CD8-positive, alpha-beta memory T cell (primary cell): ENCODE measurements at regions not wholly inside any gene's neighbourhood (a gene's known extent, or its start where the extent isn't known, plus 50 kb on each side); places are given as distances from the start of the nearest gene placed in this dataset.

Experiments
- CTCF ChIA-PET: fragments of 350-600 bp; sonication (Branson Sonifier 250); formaldehyde crosslinking; loops from one replicate; lab custom pipeline; 2021; ENCODE audit warnings: antibody characterized with exemption; lab: Charles Lee
- POLR2A ChIA-PET: fragments of 350-600 bp; sonication (Branson Sonifier 250); formaldehyde crosslinking; loops from one replicate; lab custom pipeline; 2021; ENCODE audit warnings: antibody characterized with exemption; lab: Charles Lee
- DNase-seq, 5 donors: peaks; one replicate each; pipeline versions ENCODE4 v3.0.0 to v3.0.0-alpha.2; 2020 to 2022; ENCODE audit warnings: mixed read lengths in 1 of 5
- H3K27ac ChIP-seq: one replicate; pipeline ENCODE4 v1.7.0; 2013; ENCODE audit warnings: low read depth, mild to moderate bottlenecking, low read length, moderate library complexity
- H3K27me3 ChIP-seq: 2 replicates; pipeline ENCODE4 v1.7.0; 2013; ENCODE audit warnings: low read length, mild to moderate bottlenecking; ENCODE audit not compliant: insufficient read depth, poor library complexity, severe bottlenecking
- H3K36me3 ChIP-seq: 2 replicates; pipeline ENCODE4 v1.7.0; 2013; ENCODE audit warnings: mild to moderate bottlenecking, low read length, moderate library complexity; ENCODE audit not compliant: insufficient read depth
- H3K4me1 ChIP-seq: 2 replicates; pipeline ENCODE4 v1.7.0; 2013; ENCODE audit warnings: mild to moderate bottlenecking, low read length, moderate library complexity; ENCODE audit not compliant: insufficient read depth
- H3K4me3 ChIP-seq: 2 replicates; pipeline ENCODE4 v1.7.0; 2013; ENCODE audit warnings: mild to moderate bottlenecking, low read length
- H3K9me3 ChIP-seq: 2 replicates; pipeline ENCODE4 v1.7.0; 2013; ENCODE audit warnings: mild to moderate bottlenecking, low read length
- H3K27ac Mint-ChIP-seq, 8 donors: one replicate each; pipeline ENCODE4 v1.8.0; 2020 to 2021; ENCODE audit warnings: mixed read lengths in 8 of 8, mild to moderate bottlenecking in 6 of 8, inconsistent platforms in 3 of 8, moderate library complexity in 3 of 8
- H3K27me3 Mint-ChIP-seq, 2 donors: one replicate each; pipeline ENCODE4 v1.8.0; 2020 to 2021; ENCODE audit warnings: mixed read lengths in 2 of 2, mild to moderate bottlenecking in 1 of 2, moderate library complexity in 1 of 2
- H3K36me3 Mint-ChIP-seq, 3 donors: one replicate each; pipeline ENCODE4 v1.8.0; 2020 to 2021; ENCODE audit warnings: mixed read lengths in 3 of 3, inconsistent platforms in 1 of 3, mild to moderate bottlenecking in 1 of 3
- H3K4me1 Mint-ChIP-seq, 3 donors: one replicate each; pipeline ENCODE4 v1.8.0; 2020 to 2021; ENCODE audit warnings: mixed read lengths in 3 of 3, inconsistent platforms in 1 of 3, mild to moderate bottlenecking in 1 of 3
- H3K4me3 Mint-ChIP-seq, 7 donors: one replicate each; pipeline ENCODE4 v1.8.0; 2020 to 2021; ENCODE audit warnings: mixed read lengths in 7 of 7, mild to moderate bottlenecking in 6 of 7, moderate library complexity in 4 of 7, inconsistent platforms in 2 of 7
- H3K9me3 Mint-ChIP-seq, 5 donors: one replicate each; pipeline ENCODE4 v1.8.0; 2020 to 2022; ENCODE audit warnings: mixed read lengths in 5 of 5, mild to moderate bottlenecking in 3 of 5, moderate library complexity in 2 of 5, inconsistent platforms in 1 of 5

GRCh38 chr10:94137747-94138146 lies 144.0 kb downstream of the PLCE1 start:
- H3K36me3 ChIP-seq, result no peaks in the 10 kb centered on the region
- no peaks in the 10 kb centered on the region for H3K4me1 ChIP-seq
- Mint-ChIP-seq H3K4me3 (no peak overlapping the region), H3K36me3 (no peaks in the 10 kb centered on the region), H3K27me3 (peaks cover 0 to 7% of the 10 kb centered on the region in 2 donors), H3K9me3 (peaks cover 0 to 2% (median 0%) of the 10 kb centered on the region in 5 donors), H3K27ac (no peak overlapping the region), H3K4me1 (no peaks in the 10 kb centered on the region)
- no peak overlapping the region for H3K27ac ChIP-seq
- H3K4me3 ChIP-seq, result no peak overlapping the region
- no peaks in the 10 kb centered on the region for H3K27me3 ChIP-seq
- POLR2A ChIA-PET, result no interaction called here
- CTCF ChIA-PET, result no interaction called here
- no peak for DNase-seq
- H3K9me3 ChIP-seq, result no peaks in the 10 kb centered on the region

GRCh38 chr10:94138391-94138790 lies 144.7 kb downstream of the PLCE1 start:
- Histone ChIP-seq H3K36me3 (no peaks in the 10 kb centered on the region), H3K27me3 (no peaks in the 10 kb centered on the region), H3K27ac (no peak overlapping the region), H3K9me3 (no peaks in the 10 kb centered on the region), H3K4me1 (no peaks in the 10 kb centered on the region), H3K4me3 (no peak overlapping the region)
- no peaks in the 10 kb centered on the region for H3K36me3 Mint-ChIP-seq
- H3K9me3 Mint-ChIP-seq, result peaks cover 0 to 2% (median 0%) of the 10 kb centered on the region in 5 donors
- no peak for DNase-seq
- POLR2A ChIA-PET, result no interaction called here
- CTCF ChIA-PET, result no interaction called here
- H3K27me3 Mint-ChIP-seq, result peaks cover 0 to 7% of the 10 kb centered on the region in 2 donors
- H3K27ac Mint-ChIP-seq, result no peak overlapping the region
- H3K4me3 Mint-ChIP-seq, result no peak overlapping the region
- H3K4me1 Mint-ChIP-seq, result no peaks in the 10 kb centered on the region

GRCh38 chr10:94143261-94143660 lies 149.5 kb downstream of the PLCE1 start:
- H3K27me3 Mint-ChIP-seq, result peaks cover 0 to 2% of the 10 kb centered on the region in 2 donors
- no peak overlapping the region for H3K27ac Mint-ChIP-seq
- Histone ChIP-seq H3K27me3 (no peaks in the 10 kb centered on the region), H3K4me3 (no peak overlapping the region), H3K27ac (no peak overlapping the region), H3K4me1 (no peaks in the 10 kb centered on the region), H3K9me3 (no peaks in the 10 kb centered on the region), H3K36me3 (no peaks in the 10 kb centered on the region)
- H3K4me3 Mint-ChIP-seq, result no peak overlapping the region
- no peak for DNase-seq
- ChIA-PET POLR2A (no interaction called here), CTCF (no interaction called here)
- H3K36me3 Mint-ChIP-seq, result no peaks in the 10 kb centered on the region
- H3K9me3 Mint-ChIP-seq, result peaks cover 0 to 2% (median 0%) of the 10 kb centered on the region in 5 donors
- H3K4me1 Mint-ChIP-seq, result no peaks in the 10 kb centered on the region

- Mint-ChIP-seq H3K4me3 (no peak overlapping the region), H3K27ac (no peak overlapping the region), H3K27me3 (peaks cover 0 to 4% of the 10 kb centered on the region in 2 donors), H3K9me3 (no peaks in the 10 kb centered on the region), H3K4me1 (no peaks in the 10 kb centered on the region), H3K36me3 (no peaks in the 10 kb centered on the region)
- H3K27ac ChIP-seq, result no peak overlapping the region
- POLR2A ChIA-PET, result no interaction called here
- no peak overlapping the region for H3K4me3 ChIP-seq
- no peak for DNase-seq
- no peaks in the 10 kb centered on the region for H3K4me1 ChIP-seq
- no peaks in the 10 kb centered on the region for H3K27me3 ChIP-seq
- H3K9me3 ChIP-seq, result no peaks in the 10 kb centered on the region
- no peaks in the 10 kb centered on the region for H3K36me3 ChIP-seq
- CTCF ChIA-PET, result no interaction called here
Measured at GRCh38 chr10:94146313-94146712, 152.6 kb downstream of the PLCE1 start.

- Histone ChIP-seq H3K4me1 (no peaks in the 10 kb centered on the region), H3K27me3 (no peaks in the 10 kb centered on the region), H3K4me3 (no peak overlapping the region), H3K27ac (no peak overlapping the region), H3K36me3 (no peaks in the 10 kb centered on the region), H3K9me3 (no peaks in the 10 kb centered on the region)
- Mint-ChIP-seq H3K36me3 (no peaks in the 10 kb centered on the region), H3K27ac (no peak overlapping the region), H3K9me3 (no peaks in the 10 kb centered on the region), H3K4me1 (no peaks in the 10 kb centered on the region), H3K27me3 (peaks cover 0 to 4% of the 10 kb centered on the region in 2 donors), H3K4me3 (no peak overlapping the region)
- POLR2A ChIA-PET, result no interaction called here
- CTCF ChIA-PET, result no interaction called here
- no peak for DNase-seq
Measured at GRCh38 chr10:94146746-94147145, 153.0 kb downstream of the PLCE1 start.

GRCh38 chr10:94149702-94150101 lies 156.0 kb downstream of the PLCE1 start:
- Mint-ChIP-seq H3K27me3 (peaks cover 0 to 6% of the 10 kb centered on the region in 2 donors), H3K4me3 (no peak overlapping the region), H3K27ac (peak overlapping the region in 1 of 8 donors; percentile 22), H3K36me3 (no peaks in the 10 kb centered on the region), H3K9me3 (no peaks in the 10 kb centered on the region), H3K4me1 (no peaks in the 10 kb centered on the region)
- CTCF ChIA-PET, result no interaction called here
- Histone ChIP-seq H3K36me3 (no peaks in the 10 kb centered on the region), H3K27me3 (no peaks in the 10 kb centered on the region), H3K4me1 (no peaks in the 10 kb centered on the region), H3K27ac (no peak overlapping the region), H3K9me3 (no peaks in the 10 kb centered on the region), H3K4me3 (no peak overlapping the region)
- POLR2A ChIA-PET, result no interaction called here
- no peak for DNase-seq

- Histone ChIP-seq H3K27ac (no peak overlapping the region), H3K36me3 (no peaks in the 10 kb centered on the region), H3K4me3 (no peak overlapping the region), H3K27me3 (no peaks in the 10 kb centered on the region), H3K4me1 (no peaks in the 10 kb centered on the region), H3K9me3 (no peaks in the 10 kb centered on the region)
- Mint-ChIP-seq H3K36me3 (no peaks in the 10 kb centered on the region), H3K4me1 (no peaks in the 10 kb centered on the region), H3K27ac (no peak overlapping the region), H3K9me3 (no peaks in the 10 kb centered on the region), H3K27me3 (peaks cover 0 to 7% of the 10 kb centered on the region in 2 donors), H3K4me3 (no peak overlapping the region)
- CTCF ChIA-PET, result no interaction called here
- DNase-seq, result no peak
- POLR2A ChIA-PET, result no interaction called here
Measured at GRCh38 chr10:94150541-94151184, 156.9 kb downstream of the PLCE1 start.

- Mint-ChIP-seq H3K9me3 (peaks cover 0 to 8% (median 4%) of the 10 kb centered on the region in 5 donors), H3K4me3 (no peak overlapping the region), H3K27me3 (peaks cover 0 to 3% of the 10 kb centered on the region in 2 donors), H3K27ac (no peak overlapping the region), H3K4me1 (no peaks in the 10 kb centered on the region), H3K36me3 (no peaks in the 10 kb centered on the region)
- Histone ChIP-seq H3K36me3 (no peaks in the 10 kb centered on the region), H3K4me1 (no peaks in the 10 kb centered on the region), H3K9me3 (no peaks in the 10 kb centered on the region), H3K27me3 (no peaks in the 10 kb centered on the region), H3K4me3 (no peak overlapping the region), H3K27ac (no peak overlapping the region)
- CTCF ChIA-PET, result no interaction called here
- POLR2A ChIA-PET, result no interaction called here
- no peak for DNase-seq
Measured at GRCh38 chr10:94155722-94156271, 162.1 kb downstream of the PLCE1 start.
